Erythroblast (primary cell): ENCODE measurements at regions not wholly inside any gene's neighbourhood (a gene's known extent, or its start where the extent isn't known, plus 50 kb on each side); places are given as distances from the start of the nearest gene placed in this dataset.

Experiments
- GATA1 ChIP-seq: IDR thresholded peaks from 2 replicates; pipeline ENCODE4 v1.6.1; 2011; ENCODE audit warnings: low read depth, mild to moderate bottlenecking, control low read depth, low read length, moderate library complexity
- POLR2A ChIP-seq: IDR thresholded peaks from 2 replicates; pipeline ENCODE4 v1.6.1; 2011; ENCODE audit warnings: mild to moderate bottlenecking, low read length

GRCh38 chrX:73987166-73987565 lies 134.7 kb upstream of the XIST start:
- TF ChIP-seq POLR2A (no peak), GATA1 (no peak)
